HG02973 (cell line): ENCODE measurements at regions not wholly inside any gene's neighbourhood (a gene's known extent, or its start where the extent isn't known, plus 50 kb on each side); places are given as distances from the start of the nearest gene placed in this dataset.

Experiments used
- ATAC-seq: cut with Tn5 transposase; IDR thresholded peaks from one replicate; pipeline ENCODE4 v1.9.1; 2021; ENCODE audit warnings: moderate library complexity; ENCODE audit not compliant: unreplicated experiment

GRCh38 chr3:154775821-154776548, 304.1 kb upstream of the MME start:
- ATAC-seq: no peak

GRCh38 chr3:154766765-154767503, 313.2 kb upstream of the MME start:
- no peak for ATAC-seq

- no peak for ATAC-seq
These were observed 315.1 kb upstream of the MME start for GRCh38 chr3:154764856-154765640.

GRCh38 chr3:154762486-154762885, 317.6 kb upstream of the MME start:
- ATAC-seq: no peak

GRCh38 chr3:154759966-154760365, 320.2 kb upstream of the MME start:
- ATAC-seq: no peak

GRCh38 chr3:154758109-154758868, 321.8 kb upstream of the MME start:
- ATAC-seq: no peak

- ATAC-seq: no peak
These were observed 323.1 kb upstream of the GPR149 start for GRCh38 chr3:154753101-154753500.

- ATAC-seq: no peak
These were observed 319.5 kb upstream of the GPR149 start for GRCh38 chr3:154749514-154749913.

- ATAC-seq: no peak
These were observed 315.9 kb upstream of the GPR149 start for GRCh38 chr3:154745929-154746328.

- no peak for ATAC-seq
These were observed 315.1 kb upstream of the GPR149 start for GRCh38 chr3:154745122-154745521.

GRCh38 chr3:154743418-154743817, 313.4 kb upstream of the GPR149 start:
- no peak for ATAC-seq

GRCh38 chr3:154734468-154734867, 304.5 kb upstream of the GPR149 start:
- ATAC-seq: no peak

- no peak for ATAC-seq
These were observed 300.2 kb upstream of the GPR149 start for GRCh38 chr3:154730186-154730585.

- ATAC-seq: no peak
These were observed 299.8 kb upstream of the GPR149 start for GRCh38 chr3:154729741-154730140.

- no peak for ATAC-seq
These were observed 298.3 kb upstream of the GPR149 start for GRCh38 chr3:154728285-154728684.

GRCh38 chr3:154720921-154721320, 290.9 kb upstream of the GPR149 start:
- no peak for ATAC-seq

GRCh38 chr3:154718053-154718452, 288.1 kb upstream of the GPR149 start:
- no peak for ATAC-seq

- ATAC-seq: no peak
These were observed 286.2 kb upstream of the GPR149 start for GRCh38 chr3:154716170-154716569.

- ATAC-seq: no peak
These were observed 278.6 kb upstream of the GPR149 start for GRCh38 chr3:154708554-154708953.

GRCh38 chr3:154701055-154701454, 271.1 kb upstream of the GPR149 start:
- no peak for ATAC-seq

GRCh38 chr3:154690413-154690812, 260.4 kb upstream of the GPR149 start:
- ATAC-seq: peak; percentile 74
